ENCODE measurements at regions not wholly inside any gene's neighbourhood (a gene's known extent, or its start where the extent isn't known, plus 50 kb on each side); places are given as distances from the start of the nearest gene placed in this dataset.

DNA sequence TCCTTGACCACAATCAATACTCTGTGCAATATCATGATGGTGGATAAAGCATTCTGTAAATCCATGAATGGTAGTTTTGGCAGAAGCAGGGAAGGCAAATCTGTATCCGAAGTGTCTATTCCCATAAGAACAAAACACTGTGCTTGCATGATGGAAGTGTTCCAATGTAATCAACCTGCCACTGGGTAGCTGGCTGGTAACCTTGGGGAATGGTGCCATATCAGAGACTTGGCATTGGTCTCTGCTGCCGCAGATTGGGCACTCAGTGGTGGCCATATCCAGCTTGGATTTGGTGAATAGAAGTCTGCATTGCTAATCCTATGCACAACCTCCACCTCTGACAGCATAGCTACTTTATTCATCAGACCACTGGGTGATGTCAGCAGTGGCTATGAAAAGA lies 114.3 kb upstream of the EMCN start:
- TF ChIP-seq, protein P1, sequence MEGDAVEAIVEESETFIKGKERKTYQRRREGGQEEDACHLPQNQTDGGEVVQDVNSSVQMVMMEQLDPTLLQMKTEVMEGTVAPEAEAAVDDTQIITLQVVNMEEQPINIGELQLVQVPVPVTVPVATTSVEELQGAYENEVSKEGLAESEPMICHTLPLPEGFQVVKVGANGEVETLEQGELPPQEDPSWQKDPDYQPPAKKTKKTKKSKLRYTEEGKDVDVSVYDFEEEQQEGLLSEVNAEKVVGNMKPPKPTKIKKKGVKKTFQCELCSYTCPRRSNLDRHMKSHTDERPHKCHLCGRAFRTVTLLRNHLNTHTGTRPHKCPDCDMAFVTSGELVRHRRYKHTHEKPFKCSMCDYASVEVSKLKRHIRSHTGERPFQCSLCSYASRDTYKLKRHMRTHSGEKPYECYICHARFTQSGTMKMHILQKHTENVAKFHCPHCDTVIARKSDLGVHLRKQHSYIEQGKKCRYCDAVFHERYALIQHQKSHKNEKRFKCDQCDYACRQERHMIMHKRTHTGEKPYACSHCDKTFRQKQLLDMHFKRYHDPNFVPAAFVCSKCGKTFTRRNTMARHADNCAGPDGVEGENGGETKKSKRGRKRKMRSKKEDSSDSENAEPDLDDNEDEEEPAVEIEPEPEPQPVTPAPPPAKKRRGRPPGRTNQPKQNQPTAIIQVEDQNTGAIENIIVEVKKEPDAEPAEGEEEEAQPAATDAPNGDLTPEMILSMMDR (IDR thresholded peaks at IDR 0.05; ENCODE audit: low read depth, low read length): no peak
- TF ChIP-seq POLR2A (IDR thresholded peaks at IDR 0.05; ENCODE audit: extremely low read depth, insufficient read length): no peak
